ENCODE measurements at regions not wholly inside any gene's neighbourhood (a gene's known extent, or its start where the extent isn't known, plus 50 kb on each side); places are given as distances from the start of the nearest gene placed in this dataset.

- Histone ChIP-seq H3K4me3 (no peak overlapping the region), H3K36me3 (no peaks in the 10 kb centered on the region), H3K9me3 (no peaks in the 10 kb centered on the region), H3K9ac (no peak overlapping the region), H3K27me3 (no peaks in the 10 kb centered on the region), H3K4me2 (no peak overlapping the region), H4K20me1 (no peaks in the 10 kb centered on the region), H3K4me1 (no peaks in the 10 kb centered on the region), H3K27ac (no peak overlapping the region)
- no peak for TF ChIP-seq Cebpa-rat (IDR thresholded peaks at IDR 0.05)
Observed at GRCh38 chr1:95935719-95936118, 701.7 kb downstream of the RWDD3 start.

- H4K20me1 ChIP-seq: no peaks in the 10 kb centered on the region
- H3K36me3 ChIP-seq: no peaks in the 10 kb centered on the region
- no peak for TF ChIP-seq Cebpa-rat (IDR thresholded peaks at IDR 0.05)
- H3K9ac ChIP-seq: no peak overlapping the region
- no peak overlapping the region for H3K27ac ChIP-seq
- H3K27me3 ChIP-seq: no peaks in the 10 kb centered on the region
- no peaks in the 10 kb centered on the region for H3K4me1 ChIP-seq
- H3K4me2 ChIP-seq: no peak overlapping the region
- H3K4me3 ChIP-seq: no peak overlapping the region
- no peaks in the 10 kb centered on the region for H3K9me3 ChIP-seq
Observed at GRCh38 chr1:95941121-95941798, 707.2 kb downstream of the RWDD3 start.

- Histone ChIP-seq H3K4me3 (no peak overlapping the region), H3K27me3 (no peaks in the 10 kb centered on the region), H3K36me3 (no peaks in the 10 kb centered on the region), H3K4me1 (peaks cover 18% of the 10 kb centered on the region), H3K9ac (no peak overlapping the region), H3K9me3 (no peaks in the 10 kb centered on the region), H3K4me2 (no peak overlapping the region), H4K20me1 (no peaks in the 10 kb centered on the region), H3K27ac (no peak overlapping the region)
- no peak for TF ChIP-seq Cebpa-rat (IDR thresholded peaks at IDR 0.05)
Observed at GRCh38 chr1:95948023-95948422, 714.0 kb downstream of the RWDD3 start.

- H3K27ac ChIP-seq: no peak overlapping the region
- H3K9me3 ChIP-seq: no peaks in the 10 kb centered on the region
- H3K4me2 ChIP-seq: peak overlapping the region; percentile 72
- H3K4me3 ChIP-seq: peak overlapping the region; percentile 2; the same call in 1 of the 2 replicates
- H3K9ac ChIP-seq: no peak overlapping the region
- no peak for TF ChIP-seq Cebpa-rat (IDR thresholded peaks at IDR 0.05)
- no peaks in the 10 kb centered on the region for H4K20me1 ChIP-seq
- no peaks in the 10 kb centered on the region for H3K36me3 ChIP-seq
- H3K27me3 ChIP-seq: no peaks in the 10 kb centered on the region
- H3K4me1 ChIP-seq: peaks cover 18% of the 10 kb centered on the region
Observed at GRCh38 chr1:95951371-95952102, 717.5 kb downstream of the RWDD3 start.

GRCh38 chr1:95953015-95953414, 719.0 kb downstream of the RWDD3 start:
- H3K27me3 ChIP-seq: no peaks in the 10 kb centered on the region
- no peaks in the 10 kb centered on the region for H4K20me1 ChIP-seq
- H3K4me3 ChIP-seq: no peak overlapping the region
- H3K9me3 ChIP-seq: no peaks in the 10 kb centered on the region
- H3K9ac ChIP-seq: no peak overlapping the region
- no peak overlapping the region for H3K27ac ChIP-seq
- H3K36me3 ChIP-seq: no peaks in the 10 kb centered on the region
- no peak overlapping the region for H3K4me2 ChIP-seq
- no peak for TF ChIP-seq Cebpa-rat (IDR thresholded peaks at IDR 0.05)
- H3K4me1 ChIP-seq: peaks cover 18% of the 10 kb centered on the region

- no peaks in the 10 kb centered on the region for H3K36me3 ChIP-seq
- peaks cover 18% of the 10 kb centered on the region for H3K4me1 ChIP-seq
- no peak overlapping the region for H3K4me3 ChIP-seq
Observed at GRCh38 chr1:95954585-95954984, 720.6 kb downstream of the RWDD3 start.

GRCh38 chr1:95956215-95956614, 722.2 kb downstream of the RWDD3 start:
- H3K27me3 ChIP-seq: no peaks in the 10 kb centered on the region
- no peak for TF ChIP-seq Cebpa-rat (IDR thresholded peaks at IDR 0.05)
- no peaks in the 10 kb centered on the region for H3K36me3 ChIP-seq
- no peaks in the 10 kb centered on the region for H4K20me1 ChIP-seq
- H3K9me3 ChIP-seq: peaks cover 5% of the 10 kb centered on the region; the same call in 1 of the 2 replicates
- no peak overlapping the region for H3K9ac ChIP-seq
- H3K4me1 ChIP-seq: peaks cover 10% of the 10 kb centered on the region
- H3K4me2 ChIP-seq: no peak overlapping the region
- H3K4me3 ChIP-seq: no peak overlapping the region
- H3K27ac ChIP-seq: no peak overlapping the region

More at GRCh38 chr1:95954585-95954984, 720.6 kb downstream of the RWDD3 start:
- no peak for TF ChIP-seq Cebpa-rat (IDR thresholded peaks at IDR 0.05)
- no peaks in the 10 kb centered on the region for H3K27me3 ChIP-seq
- no peak overlapping the region for H3K27ac ChIP-seq
- H3K9me3 ChIP-seq: peaks cover 5% of the 10 kb centered on the region; the same call in 1 of the 2 replicates
- no peak overlapping the region for H3K4me2 ChIP-seq
- no peaks in the 10 kb centered on the region for H4K20me1 ChIP-seq
- no peak overlapping the region for H3K9ac ChIP-seq

- Histone ChIP-seq H3K27me3 (no peaks in the 10 kb centered on the region), H3K9me3 (peaks cover 5% of the 10 kb centered on the region; the same call in 1 of the 2 replicates), H3K27ac (no peak overlapping the region), H3K4me2 (no peak overlapping the region), H3K9ac (no peak overlapping the region), H3K4me1 (no peaks in the 10 kb centered on the region), H4K20me1 (no peaks in the 10 kb centered on the region), H3K36me3 (no peaks in the 10 kb centered on the region), H3K4me3 (no peak overlapping the region)
- no peak for TF ChIP-seq Cebpa-rat (IDR thresholded peaks at IDR 0.05)
Observed at GRCh38 chr1:95957748-95958147, 723.7 kb downstream of the RWDD3 start.

- Histone ChIP-seq H3K9ac (no peak overlapping the region), H4K20me1 (no peaks in the 10 kb centered on the region), H3K27ac (no peak overlapping the region), H3K4me2 (no peak overlapping the region), H3K4me1 (no peaks in the 10 kb centered on the region), H3K4me3 (no peak overlapping the region), H3K27me3 (no peaks in the 10 kb centered on the region), H3K36me3 (no peaks in the 10 kb centered on the region), H3K9me3 (no peaks in the 10 kb centered on the region)
- TF ChIP-seq Cebpa-rat (IDR thresholded peaks at IDR 0.05): no peak
Observed at GRCh38 chr1:95966866-95967265, 732.9 kb downstream of the RWDD3 start.

- Histone ChIP-seq H3K4me1 (no peaks in the 10 kb centered on the region), H3K4me3 (no peak overlapping the region), H4K20me1 (no peaks in the 10 kb centered on the region), H3K36me3 (no peaks in the 10 kb centered on the region), H3K9ac (no peak overlapping the region), H3K27me3 (no peaks in the 10 kb centered on the region), H3K9me3 (no peaks in the 10 kb centered on the region), H3K4me2 (no peak overlapping the region), H3K27ac (no peak overlapping the region)
- TF ChIP-seq Cebpa-rat (IDR thresholded peaks at IDR 0.05): no peak
Observed at GRCh38 chr1:95974586-95974985, 740.6 kb downstream of the RWDD3 start.
